Nephron progenitor cell (in vitro differentiated cells): ENCODE measurements at regions not wholly inside any gene's neighbourhood (a gene's known extent, or its start where the extent isn't known, plus 50 kb on each side); places are given as distances from the start of the nearest gene placed in this dataset.

ENCODE experiments used
- DNase-seq: peaks from one replicate; pipeline ENCODE4 v3.0.0; 2021
- H3K27ac Mint-ChIP-seq: 2 replicates; pipeline ENCODE4 v1.8.0; 2021; ENCODE audit warnings: mild to moderate bottlenecking, moderate library complexity, mixed read lengths
- H3K27me3 Mint-ChIP-seq: 2 replicates; pipeline ENCODE4 v1.8.0; 2021; ENCODE audit warnings: mild to moderate bottlenecking, low read depth, mixed read lengths; ENCODE audit not compliant: poor library complexity
- H3K36me3 Mint-ChIP-seq: 2 replicates; pipeline ENCODE4 v1.8.0; 2021; ENCODE audit warnings: low read depth, mixed read lengths
- H3K4me1 Mint-ChIP-seq: 2 replicates; pipeline ENCODE4 v1.8.0; 2021; ENCODE audit warnings: mixed read lengths
- H3K4me3 Mint-ChIP-seq: 2 replicates; pipeline ENCODE4 v1.8.0; 2021; ENCODE audit warnings: mild to moderate bottlenecking, moderate library complexity, mixed read lengths
- H3K9me3 Mint-ChIP-seq: 2 replicates; pipeline ENCODE4 v1.8.0; 2021; ENCODE audit warnings: mild to moderate bottlenecking, moderate library complexity, mixed read lengths
- TF ChIP-seq, protein P1 (sequence below): fragments of 200-600 bp; sonication (generic); IDR thresholded peaks from 2 replicates; pipeline ENCODE4 v1.5.0; 2021; ENCODE audit warnings: antibody characterized with exemption

DNA sequence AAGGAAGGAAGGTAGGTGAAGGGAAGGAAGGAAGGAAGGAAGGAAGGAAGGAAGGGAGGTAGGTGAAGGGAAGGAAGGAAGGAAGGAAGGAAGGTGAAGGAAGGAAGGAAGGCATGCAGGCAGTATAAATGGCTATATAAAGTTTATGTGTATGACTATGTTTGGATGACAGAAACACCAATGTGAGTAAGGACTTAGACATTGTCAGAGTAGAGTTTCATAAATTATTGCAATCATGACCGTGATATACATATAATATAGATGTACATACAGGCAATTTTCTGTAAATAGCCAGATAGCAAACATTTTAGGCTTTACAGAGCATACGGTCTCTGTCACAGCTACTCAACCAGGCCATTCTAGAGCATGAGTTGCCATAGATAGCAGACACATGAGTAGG is 133.8 kb upstream of the AKR1E2 start:
- Mint-ChIP-seq H3K27me3 (no peaks in the 10 kb centered on the region), H3K36me3 (no peaks in the 10 kb centered on the region), H3K4me3 (no peak overlapping the region), H3K9me3 (peaks cover 7% of the 10 kb centered on the region), H3K4me1 (peaks cover 5% of the 10 kb centered on the region), H3K27ac (no peak overlapping the region)
- DNase-seq = no peak
- TF ChIP-seq, protein P1, sequence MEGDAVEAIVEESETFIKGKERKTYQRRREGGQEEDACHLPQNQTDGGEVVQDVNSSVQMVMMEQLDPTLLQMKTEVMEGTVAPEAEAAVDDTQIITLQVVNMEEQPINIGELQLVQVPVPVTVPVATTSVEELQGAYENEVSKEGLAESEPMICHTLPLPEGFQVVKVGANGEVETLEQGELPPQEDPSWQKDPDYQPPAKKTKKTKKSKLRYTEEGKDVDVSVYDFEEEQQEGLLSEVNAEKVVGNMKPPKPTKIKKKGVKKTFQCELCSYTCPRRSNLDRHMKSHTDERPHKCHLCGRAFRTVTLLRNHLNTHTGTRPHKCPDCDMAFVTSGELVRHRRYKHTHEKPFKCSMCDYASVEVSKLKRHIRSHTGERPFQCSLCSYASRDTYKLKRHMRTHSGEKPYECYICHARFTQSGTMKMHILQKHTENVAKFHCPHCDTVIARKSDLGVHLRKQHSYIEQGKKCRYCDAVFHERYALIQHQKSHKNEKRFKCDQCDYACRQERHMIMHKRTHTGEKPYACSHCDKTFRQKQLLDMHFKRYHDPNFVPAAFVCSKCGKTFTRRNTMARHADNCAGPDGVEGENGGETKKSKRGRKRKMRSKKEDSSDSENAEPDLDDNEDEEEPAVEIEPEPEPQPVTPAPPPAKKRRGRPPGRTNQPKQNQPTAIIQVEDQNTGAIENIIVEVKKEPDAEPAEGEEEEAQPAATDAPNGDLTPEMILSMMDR = no peak

- Mint-ChIP-seq H3K27ac (no peak overlapping the region), H3K4me3 (no peak overlapping the region), H3K27me3 (no peaks in the 10 kb centered on the region), H3K4me1 (peaks cover 5% of the 10 kb centered on the region), H3K36me3 (no peaks in the 10 kb centered on the region), H3K9me3 (peaks cover 7% of the 10 kb centered on the region)
- no peak for DNase-seq
- TF ChIP-seq, protein P1 = no peak
Measured at GRCh38 chr10:4691776-4692175, 134.2 kb upstream of the AKR1E2 start.

DNA sequence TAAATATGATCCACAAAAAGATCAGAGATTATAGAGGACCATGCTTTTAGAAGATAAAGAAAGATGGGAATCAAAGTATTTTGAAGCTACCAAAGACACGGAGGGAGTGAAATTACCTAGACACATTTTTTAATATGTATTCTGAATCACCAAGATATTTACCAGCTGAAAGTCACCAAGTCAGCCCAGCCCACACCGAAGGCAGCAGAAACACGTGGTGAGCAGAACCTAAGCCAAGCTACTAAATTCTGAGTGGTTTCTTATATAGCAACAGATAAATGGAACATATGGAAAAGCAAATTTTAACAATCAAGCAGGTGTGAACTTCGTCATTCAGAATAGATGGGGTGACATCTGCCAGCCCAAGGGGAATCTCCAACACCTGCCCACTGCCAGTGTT is 134.7 kb upstream of the AKR1E2 start:
- TF ChIP-seq, protein P1 = no peak
- Mint-ChIP-seq H3K27ac (no peak overlapping the region), H3K4me1 (peaks cover 10% of the 10 kb centered on the region)

DNA sequence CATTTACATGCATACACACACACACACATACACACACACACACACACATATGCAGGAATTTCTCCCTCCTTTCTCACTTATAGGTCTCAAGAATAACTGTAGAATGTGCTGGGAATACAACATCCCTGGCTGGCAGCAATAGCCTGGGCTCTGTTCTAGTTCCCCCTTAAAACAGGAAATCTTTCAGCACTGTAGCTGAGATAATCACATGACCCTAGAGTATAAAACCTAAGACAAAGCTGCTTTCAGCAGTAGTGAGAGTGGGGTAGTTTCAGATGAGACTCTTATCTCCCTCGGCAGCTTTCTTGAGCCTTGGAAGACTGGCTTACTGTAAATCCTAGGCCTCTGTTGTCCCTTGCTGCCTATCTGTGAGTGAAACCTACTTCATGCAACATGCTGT is 137.4 kb upstream of the AKR1E2 start:
- Mint-ChIP-seq H3K36me3 (no peaks in the 10 kb centered on the region), H3K27me3 (peaks cover 4% of the 10 kb centered on the region), H3K9me3 (peaks cover 7% of the 10 kb centered on the region), H3K27ac (no peak overlapping the region), H3K4me1 (peaks cover 28% of the 10 kb centered on the region), H3K4me3 (no peak overlapping the region)
- TF ChIP-seq, protein P1 = no peak
- DNase-seq = no peak

More for the DNA sequence above, 134.7 kb upstream of the AKR1E2 start:
- Mint-ChIP-seq H3K4me3 (no peak overlapping the region), H3K36me3 (no peaks in the 10 kb centered on the region), H3K9me3 (peaks cover 7% of the 10 kb centered on the region), H3K27me3 (no peaks in the 10 kb centered on the region)
- no peak for DNase-seq

DNA sequence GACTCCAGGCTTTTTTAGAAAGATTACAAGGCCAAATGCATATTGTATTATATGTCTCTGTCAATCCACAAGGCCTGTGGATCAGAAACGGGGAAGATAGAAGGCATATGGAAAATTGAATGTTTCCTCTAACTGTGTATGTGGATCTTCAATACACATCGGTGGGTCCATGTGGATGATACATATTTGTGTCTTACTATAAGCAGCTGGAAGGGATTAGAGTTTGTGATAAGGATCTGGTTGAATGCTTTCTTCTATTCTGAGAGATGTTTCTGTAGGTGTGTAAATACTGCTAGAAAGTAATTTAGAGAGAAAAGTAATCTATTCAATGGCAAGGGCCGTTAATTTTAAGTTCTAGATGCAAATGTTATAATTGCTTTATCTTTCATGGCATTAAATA is 137.8 kb upstream of the AKR1E2 start:
- Mint-ChIP-seq H3K9me3 (peaks cover 4% of the 10 kb centered on the region), H3K27me3 (peaks cover 4% of the 10 kb centered on the region)
- TF ChIP-seq, protein P1 = no peak

DNA sequence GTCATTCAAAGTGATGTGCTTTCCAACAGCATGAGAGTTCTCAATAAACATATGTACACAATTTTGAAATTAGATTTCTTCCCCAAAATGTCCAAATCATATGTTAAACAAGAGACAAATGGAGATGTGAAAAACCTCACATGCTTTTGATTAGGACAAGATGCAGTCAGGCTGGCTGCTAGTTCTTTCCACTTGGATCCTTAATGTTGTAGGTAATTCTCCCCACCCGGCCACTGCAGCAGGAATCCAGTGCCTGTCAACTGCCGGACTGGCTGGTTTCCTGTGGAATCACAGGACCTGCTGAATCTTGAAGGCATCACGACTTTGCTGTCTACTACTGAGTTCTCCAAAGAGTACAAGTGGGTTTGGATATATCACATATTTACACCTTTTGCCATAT is 138.6 kb upstream of the AKR1E2 start:
- Mint-ChIP-seq H3K36me3 (no peaks in the 10 kb centered on the region), H3K9me3 (peaks cover 4% of the 10 kb centered on the region), H3K4me3 (no peak overlapping the region), H3K4me1 (peaks cover 28% of the 10 kb centered on the region), H3K27me3 (peaks cover 4% of the 10 kb centered on the region), H3K27ac (no peak overlapping the region)
- TF ChIP-seq, protein P1 = no peak
- no peak for DNase-seq

More for the DNA sequence above, 137.8 kb upstream of the AKR1E2 start:
- Mint-ChIP-seq H3K4me3 (no peak overlapping the region), H3K27ac (no peak overlapping the region), H3K4me1 (peaks cover 28% of the 10 kb centered on the region), H3K36me3 (no peaks in the 10 kb centered on the region)
- no peak for DNase-seq
